HepG2 (cell line): ENCODE measurements at regions not wholly inside any gene's neighbourhood (a gene's known extent, or its start where the extent isn't known, plus 50 kb on each side); places are given as distances from the start of the nearest gene placed in this dataset.

Experiments used
- ATAC-seq: fragments of 200-7000 bp; cut with Tn5 transposase; 3 replicates; pipeline ENCODE4 v1.9.1; 2020; ENCODE audit warnings: mild to moderate bottlenecking, moderate library complexity
- BruUV-seq: library from RNA; stranded (reverse); fragments of 400-500 nt; replicated peaks from 2 replicates; lab custom pipeline; 2021; lab: Mats Ljungman, UMichigan
- CTCF ChIA-PET: fragments of 300-600 bp; formaldehyde crosslinking; extraction: SDS; loops from one replicate; lab custom pipeline; 2021; ENCODE audit warnings: low total read pairs, inconsistent platforms, low intra/inter-chr PET ratio; lab: Yijun Ruan, JAX
- POLR2A ChIA-PET: fragments of 350-600 bp; sonication (Branson Sonifier 250); formaldehyde crosslinking; loops from one replicate; lab custom pipeline; 2020; ENCODE audit warnings: antibody characterized with exemption, inconsistent platforms; lab: Yijun Ruan, JAX
- DNase-seq: peaks from one replicate; pipeline ENCODE4 v3.0.0-alpha.2; 2015; ENCODE audit warnings: low spot score
- FAIRE-seq: peaks from 3 replicates; lab custom pipeline; 2011; peaks lifted over from hg19 to GRCh38; lab: Jason Lieb, UNC
- H2AFZ ChIP-seq: one replicate; pipeline ENCODE4 v1.6.1; 2011; ENCODE audit warnings: low read length, inconsistent platforms
- H3K27ac ChIP-seq: fragments of 300-600 bp; 3 replicates; pipeline ENCODE4 v1.8.0; 2011; ENCODE audit warnings: mixed run types, mild to moderate bottlenecking, mixed read lengths, low read length, inconsistent platforms; ENCODE audit not compliant: insufficient read depth; ENCODE audit errors: extremely low read length
- H3K27me3 ChIP-seq, 2 experiments: fragments of 200-600 bp in 1 of 2; 2 replicates in 1 of 2; 3 replicates in 1 of 2; pipeline versions ENCODE4 v1.6.0 to v1.8.0; 2011; ENCODE audit warnings: low read length in 2 of 2, mild to moderate bottlenecking in 2 of 2, moderate library complexity in 2 of 2, inconsistent platforms in 1 of 2; ENCODE audit not compliant: insufficient read depth in 2 of 2, control insufficient read depth in 1 of 2
- H3K36me3 ChIP-seq, 2 experiments: fragments of 200-600 bp in 1 of 2; replicated peaks in 1 of 2; 2 replicates in 1 of 2; 3 replicates in 1 of 2; pipeline versions ENCODE4 v1.5.1 to v1.8.0; 2011; ENCODE audit warnings: low read length in 2 of 2, inconsistent platforms in 1 of 2; ENCODE audit not compliant: insufficient read depth in 2 of 2, control insufficient read depth in 1 of 2
- H3K4me1 ChIP-seq: 2 replicates; pipeline ENCODE4 v1.5.1; 2012; ENCODE audit warnings: low read length, inconsistent platforms; ENCODE audit not compliant: insufficient read depth
- H3K4me2 ChIP-seq: 2 replicates; pipeline ENCODE4 v1.6.0; 2011; ENCODE audit warnings: low read depth, low read length, inconsistent platforms
- H3K4me3 ChIP-seq, 3 experiments: fragments of 200-600 bp in 1 of 3; sonication (generic), shearing (Covaris generic) in 1 of 3; replicated peaks in 1 of 3; 2 replicates each; pipeline ENCODE4 v1.5.1; 2011 to 2016; ENCODE audit warnings: low read length in 3 of 3, inconsistent platforms in 2 of 3, low read depth in 2 of 3, mild to moderate bottlenecking in 2 of 3, control low read depth in 1 of 3, mixed read lengths in 1 of 3; ENCODE audit not compliant: insufficient read depth in 1 of 3
- H3K79me2 ChIP-seq: one replicate; pipeline ENCODE4 v1.6.1; 2011; ENCODE audit warnings: low read length, inconsistent platforms; ENCODE audit not compliant: insufficient read depth
- H3K9ac ChIP-seq: 2 replicates; pipeline ENCODE4 v1.6.0; 2011; ENCODE audit warnings: mild to moderate bottlenecking, low read depth, low read length, inconsistent platforms; ENCODE audit not compliant: insufficient read depth
- H3K9me3 ChIP-seq: 2 replicates; pipeline ENCODE4 v1.5.1; 2012; ENCODE audit warnings: mild to moderate bottlenecking, low read length
- H4K20me1 ChIP-seq: 2 replicates; pipeline ENCODE4 v1.6.0; 2011; ENCODE audit warnings: inconsistent platforms, mild to moderate bottlenecking, low read length, moderate library complexity; ENCODE audit not compliant: insufficient read depth
- SRSF4 ChIP-seq: fragments of 200-400 bp; formaldehyde crosslinking; IDR thresholded peaks from one replicate; pipeline ENCODE4 v1.6.1; 2018; ENCODE audit warnings: mild to moderate bottlenecking, low read depth, low read length, moderate library complexity; ENCODE audit not compliant: poor library complexity, severe bottlenecking
- ZEB1 ChIP-seq: IDR thresholded peaks from 2 replicates; pipeline ENCODE4 v1.6.1; 2012; ENCODE audit warnings: mild to moderate bottlenecking, low read depth, inconsistent platforms; ENCODE audit not compliant: insufficient replicate concordance
- ZNF782 ChIP-seq: sonication (generic); formaldehyde crosslinking; IDR thresholded peaks from 2 replicates; pipeline ENCODE4 v1.4.0; 2020; ENCODE audit warnings: missing genetic modification reagents, mild to moderate bottlenecking, borderline replicate concordance
- WGBS: methylation state at CpG from one replicate; pipeline ENCODE4 v1.1.6; 2017; ENCODE audit warnings: low lambda C conversion rate; 5-methylcytosine and 5-hydroxymethylcytosine counted together
- in situ Hi-C: cut with HindIII; loops from 2 replicates; pipeline ENCODE4 v1.10.0; 2017; ENCODE audit warnings: low pct_unique_long_range_greater_than_20kb; ENCODE audit not compliant: extremely low pct_ligation_motif_present
- intact Hi-C: fragments of 100-400 bp; cut with micrococcal nuclease; formaldehyde crosslinking; loops from one replicate; pipeline ENCODE4 v1.10.0; 2022; ENCODE audit not compliant: unreplicated experiment
- TF ChIP-seq, protein P1 (sequence below): sonication (generic); formaldehyde crosslinking; IDR thresholded peaks from 2 replicates; pipeline ENCODE4 v1.4.0; 2020; ENCODE audit warnings: missing genetic modification reagents, borderline replicate concordance

DNA sequence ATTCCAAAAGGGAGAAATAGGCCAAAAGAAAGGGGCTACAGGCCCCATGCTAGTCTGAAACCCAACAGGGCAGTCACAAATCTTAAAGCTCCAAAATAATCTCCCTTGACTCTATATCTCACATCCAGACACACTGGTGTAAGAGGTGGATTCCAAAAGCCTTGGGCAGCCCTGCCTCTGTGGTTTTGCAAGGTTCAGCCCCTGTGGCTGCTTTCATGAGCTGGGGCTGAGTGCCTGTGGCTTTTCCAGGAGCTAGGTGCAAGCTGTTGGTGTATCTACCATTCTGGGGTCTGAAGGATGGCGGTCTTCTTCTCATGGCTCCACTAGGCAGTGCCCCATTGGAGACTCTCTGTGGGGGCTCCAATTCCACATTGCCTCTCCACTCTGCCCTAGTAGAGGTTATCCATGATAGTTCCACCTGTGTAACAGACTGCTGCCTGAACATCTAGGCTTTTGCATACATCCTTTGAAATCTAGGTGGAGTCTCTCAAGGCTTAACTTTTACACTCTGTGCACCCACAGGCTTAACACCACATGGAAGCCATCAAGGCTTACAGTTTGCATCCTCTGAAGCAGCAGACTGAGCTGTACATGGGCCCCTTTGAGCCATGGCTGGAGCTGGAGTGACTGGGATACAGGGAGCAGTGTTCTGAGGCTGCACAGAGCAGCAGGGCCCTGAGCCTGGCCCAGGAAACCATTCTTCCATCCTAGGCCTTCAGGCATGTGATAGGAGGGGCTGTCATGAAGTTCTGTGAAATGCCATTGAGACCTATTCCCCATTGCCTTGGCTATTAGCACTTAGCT, 66.5 kb upstream of the ABCD2 start:
- no peaks in the 10 kb centered on the region for H3K27me3 ChIP-seq
- in situ Hi-C loops = no loop called here
- no peak overlapping the region for H3K4me3 ChIP-seq
- no peak for TF ChIP-seq ZEB1
- no peak for TF ChIP-seq SRSF4
- TF ChIP-seq, protein P1, sequence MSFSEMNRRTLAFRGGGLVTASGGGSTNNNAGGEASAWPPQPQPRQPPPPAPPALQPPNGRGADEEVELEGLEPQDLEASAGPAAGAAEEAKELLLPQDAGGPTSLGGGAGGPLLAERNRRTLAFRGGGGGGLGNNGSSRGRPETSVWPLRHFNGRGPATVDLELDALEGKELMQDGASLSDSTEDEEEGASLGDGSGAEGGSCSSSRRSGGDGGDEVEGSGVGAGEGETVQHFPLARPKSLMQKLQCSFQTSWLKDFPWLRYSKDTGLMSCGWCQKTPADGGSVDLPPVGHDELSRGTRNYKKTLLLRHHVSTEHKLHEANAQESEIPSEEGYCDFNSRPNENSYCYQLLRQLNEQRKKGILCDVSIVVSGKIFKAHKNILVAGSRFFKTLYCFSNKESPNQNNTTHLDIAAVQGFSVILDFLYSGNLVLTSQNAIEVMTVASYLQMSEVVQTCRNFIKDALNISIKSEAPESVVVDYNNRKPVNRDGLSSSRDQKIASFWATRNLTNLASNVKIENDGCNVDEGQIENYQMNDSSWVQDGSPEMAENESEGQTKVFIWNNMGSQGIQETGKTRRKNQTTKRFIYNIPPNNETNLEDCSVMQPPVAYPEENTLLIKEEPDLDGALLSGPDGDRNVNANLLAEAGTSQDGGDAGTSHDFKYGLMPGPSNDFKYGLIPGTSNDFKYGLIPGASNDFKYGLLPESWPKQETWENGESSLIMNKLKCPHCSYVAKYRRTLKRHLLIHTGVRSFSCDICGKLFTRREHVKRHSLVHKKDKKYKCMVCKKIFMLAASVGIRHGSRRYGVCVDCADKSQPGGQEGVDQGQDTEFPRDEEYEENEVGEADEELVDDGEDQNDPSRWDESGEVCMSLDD (CRISPR knock-in tag) = no peak
- TF ChIP-seq ZNF782 = no peak
- no peak overlapping the region for H3K9ac ChIP-seq
- no peak for FAIRE-seq
- no peaks in the 10 kb centered on the region for H4K20me1 ChIP-seq
- H3K9me3 ChIP-seq = no peaks in the 10 kb centered on the region
- no peaks in the 10 kb centered on the region for H3K36me3 ChIP-seq
- ATAC-seq = no peak
- no peaks in the 10 kb centered on the region for H3K4me1 ChIP-seq
- ChIA-PET POLR2A (no interaction called here), CTCF (no interaction called here)
- intact Hi-C loops = no loop called here
- H2AFZ ChIP-seq = no peak overlapping the region
- H3K79me2 ChIP-seq = no peaks in the 10 kb centered on the region
- no peak for DNase-seq
- 0% methylated on average over 1 of the region's 1 CpG for WGBS
- no TSS peak for BruUV-seq
- H3K4me2 ChIP-seq = no peak overlapping the region
- no peak overlapping the region for H3K27ac ChIP-seq
